ENCODE measurements at regions not wholly inside any gene's neighbourhood (a gene's known extent, or its start where the extent isn't known, plus 50 kb on each side); places are given as distances from the start of the nearest gene placed in this dataset.

- no peaks in the 10 kb centered on the region for H3K36me3 ChIP-seq (ENCODE audit: control insufficient read depth in 4 of 4, insufficient read depth in 4 of 4, low read length in 4 of 4)
- H3K27ac ChIP-seq (ENCODE audit: low read depth in 1 of 2, low read length in 1 of 2): no peak overlapping the region
- DNase-seq: peak; percentile 19 to 77 (median 67)
- ATAC-seq (ENCODE audit: insufficient read depth, low FRiP score): no peak
- no peak overlapping the region for H3K4me3 ChIP-seq
- no peak overlapping the region for H3K9ac ChIP-seq (ENCODE audit: insufficient read depth in 1 of 2, low read length in 2 of 2)
- peaks cover 0 to 10% (median 3%) of the 10 kb centered on the region in 4 donors for H3K9me3 ChIP-seq (ENCODE audit: control insufficient read depth in 4 of 4, insufficient read depth in 3 of 4, low read length in 3 of 4)
- TF ChIP-seq CTCF (IDR thresholded peaks at IDR 0.05; ENCODE audit: control extremely low read depth, extremely low read depth): no peak
- H3K4me1 ChIP-seq (ENCODE audit: control insufficient read depth in 5 of 5, insufficient read depth in 5 of 5, low read length in 5 of 5): no peaks in the 10 kb centered on the region
- H3K27me3 ChIP-seq (ENCODE audit: control insufficient read depth in 3 of 3, insufficient read depth in 3 of 3, low read length in 2 of 3): no peaks in the 10 kb centered on the region
- WGBS, 2 donors: 72 to 79% methylated on average over 8 of the region's 8 CpGs
Observed at GRCh38 chr5:174649391-174649790, 75.0 kb upstream of the MSX2 start.

GRCh38 chr5:174654442-174654841 is 69.9 kb upstream of the MSX2 start:
- Histone ChIP-seq H3K4me1 (ENCODE audit: control insufficient read depth in 5 of 5, insufficient read depth in 5 of 5, low read length in 5 of 5) (peaks cover 0 to 12% (median 0%) of the 10 kb centered on the region in 5 donors), H3K36me3 (ENCODE audit: control insufficient read depth in 4 of 4, insufficient read depth in 4 of 4, low read length in 4 of 4) (no peaks in the 10 kb centered on the region), H3K4me3 (no peak overlapping the region), H3K27ac (ENCODE audit: low read depth in 1 of 2, low read length in 1 of 2) (no peak overlapping the region), H3K9ac (ENCODE audit: insufficient read depth in 1 of 2, low read length in 2 of 2) (no peak overlapping the region), H3K9me3 (ENCODE audit: control insufficient read depth in 4 of 4, insufficient read depth in 3 of 4, low read length in 3 of 4) (no peaks in the 10 kb centered on the region), H3K27me3 (ENCODE audit: control insufficient read depth in 3 of 3, insufficient read depth in 3 of 3, low read length in 2 of 3) (peaks cover 0 to 2% (median 0%) of the 10 kb centered on the region in 3 donors)
- DNase-seq: no peak
- ATAC-seq (ENCODE audit: insufficient read depth, low FRiP score): no peak
- WGBS, 2 donors: 80 to 83% methylated on average over 3 of the region's 3 CpGs
- no peak for TF ChIP-seq CTCF (IDR thresholded peaks at IDR 0.05; ENCODE audit: control extremely low read depth, extremely low read depth)

- no peak for ATAC-seq (ENCODE audit: insufficient read depth, low FRiP score)
- WGBS, 2 donors: 54 to 79% methylated on average over 4 of the region's 4 CpGs
- DNase-seq: peak; percentile 59 to 88 (median 74)
Observed at GRCh38 chr5:174655351-174655750, 69.0 kb upstream of the MSX2 start.

More at GRCh38 chr5:174655351-174655750, 69.0 kb upstream of the MSX2 start:
- peaks cover 0 to 12% (median 0%) of the 10 kb centered on the region in 5 donors for H3K4me1 ChIP-seq (ENCODE audit: control insufficient read depth in 5 of 5, insufficient read depth in 5 of 5, low read length in 5 of 5)
- H3K27ac ChIP-seq (ENCODE audit: low read depth in 1 of 2, low read length in 1 of 2): no peak overlapping the region
- no peak for TF ChIP-seq CTCF (IDR thresholded peaks at IDR 0.05; ENCODE audit: control extremely low read depth, extremely low read depth)
- no peak overlapping the region for H3K4me3 ChIP-seq
- H3K27me3 ChIP-seq (ENCODE audit: control insufficient read depth in 3 of 3, insufficient read depth in 3 of 3, low read length in 2 of 3): peaks cover 0 to 2% (median 0%) of the 10 kb centered on the region in 3 donors
- H3K36me3 ChIP-seq (ENCODE audit: control insufficient read depth in 4 of 4, insufficient read depth in 4 of 4, low read length in 4 of 4): no peaks in the 10 kb centered on the region
- no peak overlapping the region for H3K9ac ChIP-seq (ENCODE audit: insufficient read depth in 1 of 2, low read length in 2 of 2)
- H3K9me3 ChIP-seq (ENCODE audit: control insufficient read depth in 4 of 4, insufficient read depth in 3 of 4, low read length in 3 of 4): no peaks in the 10 kb centered on the region
